Neuronal stem cell (in vitro differentiated cells): ENCODE measurements at regions not wholly inside any gene's neighbourhood (a gene's known extent, or its start where the extent isn't known, plus 50 kb on each side); places are given as distances from the start of the nearest gene placed in this dataset.

Experiments used
- DNase-seq: peaks from one replicate; pipeline ENCODE4 v3.0.0-alpha.2; 2013; ENCODE audit warnings: low spot score
- H2AFZ ChIP-seq: one replicate; pipeline ENCODE4 v1.6.1; 2013; ENCODE audit warnings: mild to moderate bottlenecking, low read length, inconsistent platforms
- H2AK5ac ChIP-seq: 2 replicates; pipeline ENCODE4 v1.6.1; 2013; ENCODE audit warnings: low read depth, mild to moderate bottlenecking, inconsistent platforms, low read length, moderate library complexity, mixed read lengths
- H2BK120ac ChIP-seq: 2 replicates; pipeline ENCODE4 v1.6.1; 2013; ENCODE audit warnings: low read depth, mild to moderate bottlenecking, inconsistent platforms, low read length, moderate library complexity, mixed read lengths
- H2BK12ac ChIP-seq: one replicate; pipeline ENCODE4 v1.6.1; 2013; ENCODE audit warnings: low read length, inconsistent platforms
- H2BK15ac ChIP-seq: 2 replicates; pipeline ENCODE4 v1.6.1; 2013; ENCODE audit warnings: mild to moderate bottlenecking, low read length, inconsistent platforms, mixed read lengths
- H2BK5ac ChIP-seq: one replicate; pipeline ENCODE4 v1.6.1; 2013; ENCODE audit warnings: inconsistent platforms, mild to moderate bottlenecking, low read length, moderate library complexity
- H3K14ac ChIP-seq: one replicate; pipeline ENCODE4 v1.6.1; 2013; ENCODE audit warnings: low read length, inconsistent platforms
- H3K18ac ChIP-seq: 2 replicates; pipeline ENCODE4 v1.6.1; 2013; ENCODE audit warnings: low read length, inconsistent platforms
- H3K23ac ChIP-seq: 2 replicates; pipeline ENCODE4 v1.6.1; 2013; ENCODE audit warnings: low read depth, mild to moderate bottlenecking, mixed read lengths, low read length, inconsistent platforms; ENCODE audit not compliant: poor library complexity
- H3K27ac ChIP-seq: replicated peaks from 3 replicates; pipeline ENCODE4 v1.5.1; 2013; ENCODE audit warnings: low read length, inconsistent platforms
- H3K27me3 ChIP-seq, 3 experiments: 2 replicates each; pipeline ENCODE4 v1.6.1; 2013; ENCODE audit warnings: low read length in 3 of 3, mild to moderate bottlenecking in 2 of 3, inconsistent platforms in 1 of 3, low read depth in 1 of 3, mixed read lengths in 1 of 3, moderate library complexity in 1 of 3; ENCODE audit not compliant: control insufficient read depth in 3 of 3, insufficient read depth in 3 of 3
- H3K36me3 ChIP-seq, 2 donors: replicated peaks in 1 of 2; 2 replicates each; pipeline ENCODE4 v1.6.1; 2013; ENCODE audit warnings: low read length in 2 of 2; ENCODE audit not compliant: control insufficient read depth in 2 of 2, insufficient read depth in 2 of 2
- H3K4ac ChIP-seq: 2 replicates; pipeline ENCODE4 v1.6.1; 2013; ENCODE audit warnings: inconsistent platforms, mild to moderate bottlenecking, low read length, moderate library complexity
- H3K4me1 ChIP-seq, 2 donors: 1 replicate in 1 of 2; 2 replicates in 1 of 2; pipeline ENCODE4 v1.6.1; 2013; ENCODE audit warnings: low read length in 2 of 2, low read depth in 1 of 2; ENCODE audit not compliant: control insufficient read depth in 2 of 2, insufficient read depth in 1 of 2
- H3K4me2 ChIP-seq: one replicate; pipeline ENCODE4 v1.6.1; 2013; ENCODE audit warnings: mild to moderate bottlenecking, low read length, inconsistent platforms; ENCODE audit not compliant: insufficient read depth, poor library complexity, severe bottlenecking
- H3K4me3 ChIP-seq, 2 donors: 2 replicates each; pipeline ENCODE4 v1.5.1; 2013; ENCODE audit warnings: low read length in 2 of 2, mild to moderate bottlenecking in 2 of 2, inconsistent platforms in 1 of 2, moderate library complexity in 1 of 2
- H3K79me1 ChIP-seq: one replicate; pipeline ENCODE4 v1.6.1; 2013; ENCODE audit warnings: low read depth, mild to moderate bottlenecking, inconsistent platforms, low read length, moderate library complexity
- H3K9ac ChIP-seq: one replicate; pipeline ENCODE4 v1.6.1; 2013; ENCODE audit warnings: mild to moderate bottlenecking, low read depth, low read length, inconsistent platforms; ENCODE audit not compliant: poor library complexity
- H3K9me3 ChIP-seq, 2 donors: replicated peaks in 1 of 2; 2 replicates each; pipeline versions ENCODE3 to v1.6.1; 2013; ENCODE audit warnings: low read length in 2 of 2, mild to moderate bottlenecking in 2 of 2, inconsistent platforms in 1 of 2, low read depth in 1 of 2, mixed read lengths in 1 of 2, moderate library complexity in 1 of 2; ENCODE audit not compliant: control insufficient read depth in 2 of 2, insufficient read depth in 1 of 2
- H4K8ac ChIP-seq: one replicate; pipeline ENCODE4 v1.6.1; 2013; ENCODE audit warnings: low read depth, mild to moderate bottlenecking, inconsistent platforms, low read length, moderate library complexity
- H4K91ac ChIP-seq: one replicate; pipeline ENCODE4 v1.6.1; 2013; ENCODE audit warnings: low read length, low read depth, mild to moderate bottlenecking, inconsistent platforms; ENCODE audit not compliant: poor library complexity
- WGBS, 2 donors: extraction: QIAGEN DNeasy Blood & Tissue Kit; methylation state at CpG; one replicate each; pipeline ENCODE4 v1.1.7; 2013; ENCODE audit warnings: missing lambda C conversion rate in 2 of 2, mixed read lengths in 1 of 2; ENCODE audit not compliant: insufficient read length in 2 of 2, insufficient replicate concordance in 1 of 2; ENCODE audit errors: extremely low coverage in 2 of 2; 5-methylcytosine and 5-hydroxymethylcytosine counted together

DNA sequence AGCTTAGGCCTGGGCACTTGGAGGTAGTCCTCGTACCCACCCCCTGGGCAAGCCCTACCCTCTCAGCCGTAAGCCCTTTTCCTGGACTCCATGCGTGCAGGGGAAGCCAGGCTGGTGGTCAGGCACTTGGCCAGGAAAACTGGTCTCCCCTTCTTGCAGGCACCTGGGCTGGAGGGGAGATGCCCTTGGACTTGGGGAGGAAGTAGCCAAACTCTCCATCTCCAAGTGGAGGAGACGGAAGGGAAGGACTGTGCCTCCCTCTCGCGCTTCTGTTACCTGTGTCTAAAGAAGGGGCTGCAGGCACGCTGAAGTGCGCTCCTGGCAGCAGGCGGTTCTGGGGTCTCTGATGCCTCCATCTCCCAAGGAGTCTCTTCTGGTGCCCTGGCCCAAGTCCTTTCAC is 283.9 kb downstream of the PBX3 start:
- Histone ChIP-seq H2AFZ (no peak overlapping the region), H2BK120ac (no peak overlapping the region), H3K4me3 (peak overlapping the region in 1 of 2 donors; percentile 14), H4K8ac (peak overlapping the region; percentile 55), H3K4ac (peak overlapping the region; percentile 13), H2AK5ac (peak overlapping the region; percentile 77), H3K36me3 (no peaks in the 10 kb centered on the region), H3K4me1 (peaks cover 0 to 6% of the 10 kb centered on the region in 2 donors), H3K79me1 (no peaks in the 10 kb centered on the region), H3K18ac (peak overlapping the region; percentile 7), H2BK5ac (no peak overlapping the region), H3K4me2 (no peak overlapping the region), H3K9me3 (peaks cover 0 to 2% of the 10 kb centered on the region in 2 donors), H3K23ac (peak overlapping the region; percentile 48), H2BK15ac (peak overlapping the region; percentile 47), H3K27me3 (no peaks in the 10 kb centered on the region), H2BK12ac (no peak overlapping the region), H3K14ac (peak overlapping the region; percentile 77), H3K27ac (no peak overlapping the region), H3K9ac (peak overlapping the region; percentile 56), H4K91ac (no peak overlapping the region)
- no CpG with 5 or more reads among the region's 9 CpGs for WGBS, 2 donors
- no peak for DNase-seq

DNA sequence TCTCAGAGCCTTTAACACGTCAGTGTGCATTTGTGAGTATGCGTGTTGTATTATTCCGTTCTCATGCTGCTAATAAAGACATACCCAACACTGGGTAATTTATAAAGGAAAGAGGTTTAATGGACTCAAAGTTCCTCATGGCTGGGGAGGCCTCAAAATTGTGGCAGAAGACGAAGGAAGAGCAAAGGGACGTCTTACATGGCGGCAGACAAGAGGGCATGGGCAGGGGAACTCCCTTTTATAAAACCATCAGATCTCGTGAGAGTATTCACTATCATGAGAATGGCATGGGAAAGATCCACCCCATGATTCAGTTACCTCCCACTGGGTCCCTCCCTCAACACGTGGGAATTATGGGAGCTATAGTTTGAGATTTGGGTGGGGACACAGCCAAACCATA is 285.0 kb downstream of the PBX3 start:
- Histone ChIP-seq H3K9me3 (peaks cover 0 to 2% of the 10 kb centered on the region in 2 donors), H2BK15ac (no peak overlapping the region), H4K91ac (no peak overlapping the region), H3K27ac (no peak overlapping the region), H3K9ac (no peak overlapping the region), H2BK120ac (no peak overlapping the region), H3K4ac (no peak overlapping the region), H2BK12ac (no peak overlapping the region), H3K27me3 (peaks cover 0 to under 1% (median 0%) of the 10 kb centered on the region in 3 experiments), H3K18ac (no peak overlapping the region), H3K14ac (no peak overlapping the region), H3K36me3 (no peaks in the 10 kb centered on the region), H2AFZ (no peak overlapping the region), H3K79me1 (no peaks in the 10 kb centered on the region), H2BK5ac (no peak overlapping the region), H4K8ac (no peak overlapping the region), H3K4me2 (no peak overlapping the region), H3K23ac (no peak overlapping the region), H3K4me3 (no peak overlapping the region), H2AK5ac (no peak overlapping the region), H3K4me1 (peaks cover 0 to 6% of the 10 kb centered on the region in 2 donors)
- no CpG with 5 or more reads among the region's 8 CpGs for WGBS, 2 donors
- DNase-seq = no peak

DNA sequence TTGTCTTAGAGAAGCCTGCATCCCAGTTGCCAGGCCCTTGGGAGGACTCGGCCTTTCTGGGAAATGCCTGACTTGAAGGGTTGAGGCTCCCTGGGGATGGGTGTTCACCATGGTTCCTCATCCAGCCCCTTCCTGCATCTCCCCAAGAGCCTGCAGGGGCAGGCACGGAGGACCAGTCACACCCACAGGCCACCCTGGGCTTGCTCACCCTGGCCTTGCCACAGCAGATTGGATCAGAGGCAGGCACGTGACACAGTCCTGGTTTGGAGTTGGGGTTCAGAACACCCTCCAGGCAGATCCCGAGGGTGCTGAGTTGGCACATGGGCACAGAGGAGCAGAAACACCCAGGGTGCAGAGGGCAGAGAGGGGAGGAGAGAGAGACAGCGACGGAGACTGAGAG is 286.1 kb downstream of the PBX3 start:
- Histone ChIP-seq H2BK120ac (no peak overlapping the region), H2BK15ac (no peak overlapping the region), H3K14ac (no peak overlapping the region), H3K18ac (no peak overlapping the region), H3K4ac (no peak overlapping the region), H3K27ac (no peak overlapping the region), H3K79me1 (no peaks in the 10 kb centered on the region), H2AFZ (no peak overlapping the region), H3K23ac (no peak overlapping the region), H2BK5ac (no peak overlapping the region), H3K9me3 (no peaks in the 10 kb centered on the region), H2BK12ac (no peak overlapping the region), H3K9ac (no peak overlapping the region), H3K4me1 (peaks cover 0 to 3% of the 10 kb centered on the region in 2 donors), H3K27me3 (peaks cover 0 to 3% (median 0%) of the 10 kb centered on the region in 3 experiments), H3K36me3 (no peaks in the 10 kb centered on the region), H3K4me2 (no peak overlapping the region), H4K8ac (no peak overlapping the region), H3K4me3 (peak overlapping the region in 1 of 2 donors; percentile 35), H2AK5ac (no peak overlapping the region), H4K91ac (no peak overlapping the region)
- no CpG with 5 or more reads among the region's 6 CpGs for WGBS, 2 donors
- no peak for DNase-seq

DNA sequence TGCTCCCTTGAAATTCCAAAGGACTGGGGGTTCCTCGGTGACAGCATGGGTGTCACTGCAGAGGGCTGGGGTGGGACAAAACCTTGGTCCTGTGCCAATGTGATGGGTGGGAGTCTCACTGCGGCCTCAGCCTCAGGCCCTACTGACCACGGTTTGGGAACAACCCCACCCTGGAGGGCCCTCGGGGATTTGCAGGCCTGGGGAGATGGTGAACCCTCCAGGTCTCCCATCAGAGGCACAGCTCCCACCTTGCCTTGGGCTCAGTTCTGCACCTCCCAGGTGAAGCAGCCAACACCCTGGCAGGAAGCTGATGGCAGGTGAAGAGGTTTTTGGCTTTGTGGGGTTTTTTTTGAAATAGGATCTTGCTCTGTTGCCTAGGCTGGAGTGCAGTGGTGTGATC is 286.8 kb downstream of the PBX3 start:
- H4K91ac ChIP-seq = no peak overlapping the region
- DNase-seq = no peak
- H2AK5ac ChIP-seq = peak overlapping the region; percentile 31
- H3K27me3 ChIP-seq = peaks cover 0 to 3% (median 0%) of the 10 kb centered on the region in 3 experiments
- H3K9me3 ChIP-seq = no peaks in the 10 kb centered on the region
- no CpG with 5 or more reads among the region's 4 CpGs for WGBS, 2 donors
- no peak overlapping the region for H2AFZ ChIP-seq
- no peak overlapping the region for H2BK15ac ChIP-seq
- no peaks in the 10 kb centered on the region for H3K79me1 ChIP-seq
- no peak overlapping the region for H3K4me3 ChIP-seq
- no peak overlapping the region for H3K4ac ChIP-seq
- peak overlapping the region; percentile 58 for H3K14ac ChIP-seq
- H2BK5ac ChIP-seq = no peak overlapping the region
- peak overlapping the region; percentile 58 for H3K23ac ChIP-seq
- H3K4me2 ChIP-seq = no peak overlapping the region
- H3K4me1 ChIP-seq = peaks cover 1 to 3% of the 10 kb centered on the region in 2 donors
- no peak overlapping the region for H2BK12ac ChIP-seq
- H3K27ac ChIP-seq = no peak overlapping the region
- H3K36me3 ChIP-seq = no peaks in the 10 kb centered on the region
- H2BK120ac ChIP-seq = no peak overlapping the region
- no peak overlapping the region for H4K8ac ChIP-seq
- H3K18ac ChIP-seq = peak overlapping the region; percentile 14
- H3K9ac ChIP-seq = no peak overlapping the region
